HepG2 (cell line): ENCODE measurements at regions not wholly inside any gene's neighbourhood (a gene's known extent, or its start where the extent isn't known, plus 50 kb on each side); places are given as distances from the start of the nearest gene placed in this dataset.

Source experiments
- ATAC-seq: fragments of 200-7000 bp; cut with Tn5 transposase; 3 replicates; pipeline ENCODE4 v1.9.1; 2020; ENCODE audit warnings: mild to moderate bottlenecking, moderate library complexity
- BruUV-seq: library from RNA; stranded (reverse); fragments of 400-500 nt; replicated peaks from 2 replicates; lab custom pipeline; 2021; lab: Mats Ljungman, UMichigan
- CTCF ChIA-PET: fragments of 300-600 bp; formaldehyde crosslinking; extraction: SDS; loops from one replicate; lab custom pipeline; 2021; ENCODE audit warnings: low total read pairs, inconsistent platforms, low intra/inter-chr PET ratio; lab: Yijun Ruan, JAX
- POLR2A ChIA-PET: fragments of 350-600 bp; sonication (Branson Sonifier 250); formaldehyde crosslinking; loops from one replicate; lab custom pipeline; 2020; ENCODE audit warnings: antibody characterized with exemption, inconsistent platforms; lab: Yijun Ruan, JAX
- DNase-seq: peaks from one replicate; pipeline ENCODE4 v3.0.0-alpha.2; 2015; ENCODE audit warnings: low spot score
- FAIRE-seq: peaks from 3 replicates; lab custom pipeline; 2011; peaks lifted over from hg19 to GRCh38; lab: Jason Lieb, UNC
- H2AFZ ChIP-seq: one replicate; pipeline ENCODE4 v1.6.1; 2011; ENCODE audit warnings: low read length, inconsistent platforms
- H3K27ac ChIP-seq: fragments of 300-600 bp; 3 replicates; pipeline ENCODE4 v1.8.0; 2011; ENCODE audit warnings: mixed run types, mild to moderate bottlenecking, mixed read lengths, low read length, inconsistent platforms; ENCODE audit not compliant: insufficient read depth; ENCODE audit errors: extremely low read length
- H3K27me3 ChIP-seq, 2 experiments: fragments of 200-600 bp in 1 of 2; 2 replicates in 1 of 2; 3 replicates in 1 of 2; pipeline versions ENCODE4 v1.6.0 to v1.8.0; 2011; ENCODE audit warnings: low read length in 2 of 2, mild to moderate bottlenecking in 2 of 2, moderate library complexity in 2 of 2, inconsistent platforms in 1 of 2; ENCODE audit not compliant: insufficient read depth in 2 of 2, control insufficient read depth in 1 of 2
- H3K36me3 ChIP-seq, 2 experiments: fragments of 200-600 bp in 1 of 2; replicated peaks in 1 of 2; 2 replicates in 1 of 2; 3 replicates in 1 of 2; pipeline versions ENCODE4 v1.5.1 to v1.8.0; 2011; ENCODE audit warnings: low read length in 2 of 2, inconsistent platforms in 1 of 2; ENCODE audit not compliant: insufficient read depth in 2 of 2, control insufficient read depth in 1 of 2
- H3K4me1 ChIP-seq: 2 replicates; pipeline ENCODE4 v1.5.1; 2012; ENCODE audit warnings: low read length, inconsistent platforms; ENCODE audit not compliant: insufficient read depth
- H3K4me2 ChIP-seq: 2 replicates; pipeline ENCODE4 v1.6.0; 2011; ENCODE audit warnings: low read depth, low read length, inconsistent platforms
- H3K4me3 ChIP-seq, 3 experiments: fragments of 200-600 bp in 1 of 3; sonication (generic), shearing (Covaris generic) in 1 of 3; replicated peaks in 1 of 3; 2 replicates each; pipeline ENCODE4 v1.5.1; 2011 to 2016; ENCODE audit warnings: low read length in 3 of 3, inconsistent platforms in 2 of 3, low read depth in 2 of 3, mild to moderate bottlenecking in 2 of 3, control low read depth in 1 of 3, mixed read lengths in 1 of 3; ENCODE audit not compliant: insufficient read depth in 1 of 3
- H3K79me2 ChIP-seq: one replicate; pipeline ENCODE4 v1.6.1; 2011; ENCODE audit warnings: low read length, inconsistent platforms; ENCODE audit not compliant: insufficient read depth
- H3K9ac ChIP-seq: 2 replicates; pipeline ENCODE4 v1.6.0; 2011; ENCODE audit warnings: mild to moderate bottlenecking, low read depth, low read length, inconsistent platforms; ENCODE audit not compliant: insufficient read depth
- H3K9me3 ChIP-seq: 2 replicates; pipeline ENCODE4 v1.5.1; 2012; ENCODE audit warnings: mild to moderate bottlenecking, low read length
- H4K20me1 ChIP-seq: 2 replicates; pipeline ENCODE4 v1.6.0; 2011; ENCODE audit warnings: inconsistent platforms, mild to moderate bottlenecking, low read length, moderate library complexity; ENCODE audit not compliant: insufficient read depth
- CENPX ChIP-seq: sonication (generic); formaldehyde crosslinking; IDR thresholded peaks from 2 replicates; pipeline ENCODE4 v1.9.0; 2021; ENCODE audit warnings: mild to moderate bottlenecking, missing genetic modification reagents, moderate library complexity
- CREB1 ChIP-seq, 2 experiments: fragments of 450-650 bp in 1 of 2; IDR thresholded peaks; 2 replicates each; pipeline ENCODE4 v1.6.1; 2016 to 2017; ENCODE audit warnings: control low read depth in 1 of 2, mild to moderate bottlenecking in 1 of 2, missing compliant biosample characterization in 1 of 2, missing genetic modification characterization in 1 of 2
- HDAC1 ChIP-seq: sonication (generic); formaldehyde crosslinking; IDR thresholded peaks from 2 replicates; pipeline ENCODE4 v1.5.1; 2020; ENCODE audit warnings: mild to moderate bottlenecking, missing genetic modification reagents
- KDM1A ChIP-seq: IDR thresholded peaks from 2 replicates; pipeline ENCODE4 v1.6.1; 2016; ENCODE audit warnings: missing compliant biosample characterization
- MIER2 ChIP-seq: IDR thresholded peaks from 2 replicates; pipeline ENCODE4 v1.6.1; 2016; ENCODE audit warnings: missing biosample characterization, missing genetic modification reagents
- MTA3 ChIP-seq: sonication (generic); formaldehyde crosslinking; IDR thresholded peaks from 2 replicates; pipeline ENCODE4 v1.4.0; 2020; ENCODE audit warnings: missing genetic modification reagents
- NAIF1 ChIP-seq: sonication (generic); formaldehyde crosslinking; IDR thresholded peaks from 2 replicates; pipeline ENCODE4 v1.5.0; 2020; ENCODE audit warnings: mild to moderate bottlenecking, missing genetic modification reagents, borderline replicate concordance
- NBN ChIP-seq: fragments of 450-650 bp; conservative IDR thresholded peaks from 2 replicates; pipeline ENCODE4 v1.6.1; 2017
- SP1 ChIP-seq, 2 experiments: fragments of 450-650 bp in 1 of 2; sonication (generic) in 1 of 2; formaldehyde crosslinking in 1 of 2; IDR thresholded peaks; 2 replicates each; pipeline versions ENCODE4 v1.4.0 to v1.6.1; 2016 to 2020; ENCODE audit warnings: missing genetic modification reagents in 1 of 2
- ZKSCAN5 ChIP-seq: sonication (generic); formaldehyde crosslinking; IDR thresholded peaks from 2 replicates; pipeline ENCODE4 v1.5.1; 2020; ENCODE audit warnings: mild to moderate bottlenecking, missing genetic modification reagents
- ZNF251 ChIP-seq: sonication (generic); formaldehyde crosslinking; IDR thresholded peaks from 2 replicates; pipeline ENCODE4 v1.9.0; 2021; ENCODE audit warnings: mild to moderate bottlenecking, missing genetic modification reagents
- ZNF724P ChIP-seq: sonication (generic); formaldehyde crosslinking; IDR thresholded peaks from 2 replicates; pipeline ENCODE4 v1.8.0; 2022; ENCODE audit warnings: missing genetic modification reagents, borderline replicate concordance
- ZNF790 ChIP-seq: sonication (generic); formaldehyde crosslinking; IDR thresholded peaks from 2 replicates; pipeline ENCODE4 v1.8.0; 2022; ENCODE audit warnings: missing genetic modification reagents, mild to moderate bottlenecking, borderline replicate concordance
- ZNF839 ChIP-seq: sonication (generic); formaldehyde crosslinking; IDR thresholded peaks from 2 replicates; pipeline ENCODE4 v1.4.0; 2020; ENCODE audit warnings: missing genetic modification reagents, mild to moderate bottlenecking, borderline replicate concordance
- in situ Hi-C: cut with HindIII; loops from 2 replicates; pipeline ENCODE4 v1.10.0; 2017; ENCODE audit warnings: low pct_unique_long_range_greater_than_20kb; ENCODE audit not compliant: extremely low pct_ligation_motif_present
- intact Hi-C: fragments of 100-400 bp; cut with micrococcal nuclease; formaldehyde crosslinking; loops from one replicate; pipeline ENCODE4 v1.10.0; 2022; ENCODE audit not compliant: unreplicated experiment
- TF ChIP-seq, protein P1 (sequence below): sonication (generic); formaldehyde crosslinking; IDR thresholded peaks from 2 replicates; pipeline ENCODE4 v1.8.0; 2023; ENCODE audit warnings: mild to moderate bottlenecking, missing genetic modification reagents
- TF ChIP-seq, protein P2 (sequence below): sonication (generic); formaldehyde crosslinking; IDR thresholded peaks from 2 replicates; pipeline ENCODE4 v1.4.0; 2020; ENCODE audit warnings: missing genetic modification reagents
- TF ChIP-seq, protein P3 (sequence below): sonication (generic); formaldehyde crosslinking; IDR thresholded peaks from 2 replicates; pipeline ENCODE4 v1.4.0; 2020; ENCODE audit warnings: missing genetic modification reagents

DNA sequence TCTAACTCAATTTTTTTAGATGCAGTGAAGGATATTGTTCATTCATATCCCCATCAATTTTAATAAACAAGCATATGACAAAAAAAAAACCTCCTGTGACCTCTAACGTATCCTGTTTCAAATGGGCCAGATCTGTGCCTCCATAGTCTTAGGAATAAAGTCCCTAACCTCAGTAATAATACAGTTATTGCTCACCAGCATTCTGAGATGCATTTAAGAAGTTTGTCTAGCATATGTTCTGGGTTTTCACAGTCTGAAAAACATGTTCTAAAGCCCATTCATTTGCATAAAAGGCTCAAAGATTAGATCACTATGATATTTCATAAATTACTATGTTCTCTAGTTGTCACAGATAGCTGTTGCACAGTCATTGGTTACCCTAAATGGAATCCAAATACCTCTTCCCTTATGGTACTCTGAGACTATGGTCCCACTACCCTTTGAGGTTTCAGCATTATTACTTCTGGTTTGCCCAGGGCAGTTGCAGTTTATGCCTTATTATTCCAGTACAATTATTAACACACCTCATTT, 190.1 kb downstream of the ZIC4 start (continued):
- TF ChIP-seq ZKSCAN5 (CRISPR knock-in tag) (no peak), NAIF1 (CRISPR knock-in tag) (no peak), MTA3 (CRISPR knock-in tag) (no peak), ZNF251 (CRISPR knock-in tag) (no peak), CENPX (CRISPR knock-in tag) (no peak), SP1 (IDR thresholded peaks at IDR 0.05) (no peak), SP1 (CRISPR knock-in tag; IDR thresholded peaks at IDR 0.05) (no peak), ZNF839 (CRISPR knock-in tag) (no peak), ZNF790 (no peak)
- TF ChIP-seq, protein P1, sequence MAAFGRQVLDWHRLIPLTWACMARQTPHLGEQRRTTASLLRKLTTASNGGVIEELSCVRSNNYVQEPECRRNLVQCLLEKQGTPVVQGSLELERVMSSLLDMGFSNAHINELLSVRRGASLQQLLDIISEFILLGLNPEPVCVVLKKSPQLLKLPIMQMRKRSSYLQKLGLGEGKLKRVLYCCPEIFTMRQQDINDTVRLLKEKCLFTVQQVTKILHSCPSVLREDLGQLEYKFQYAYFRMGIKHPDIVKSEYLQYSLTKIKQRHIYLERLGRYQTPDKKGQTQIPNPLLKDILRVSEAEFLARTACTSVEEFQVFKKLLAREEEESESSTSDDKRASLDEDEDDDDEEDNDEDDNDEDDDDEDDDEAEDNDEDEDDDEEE, result no peak
- TF ChIP-seq, protein P2, sequence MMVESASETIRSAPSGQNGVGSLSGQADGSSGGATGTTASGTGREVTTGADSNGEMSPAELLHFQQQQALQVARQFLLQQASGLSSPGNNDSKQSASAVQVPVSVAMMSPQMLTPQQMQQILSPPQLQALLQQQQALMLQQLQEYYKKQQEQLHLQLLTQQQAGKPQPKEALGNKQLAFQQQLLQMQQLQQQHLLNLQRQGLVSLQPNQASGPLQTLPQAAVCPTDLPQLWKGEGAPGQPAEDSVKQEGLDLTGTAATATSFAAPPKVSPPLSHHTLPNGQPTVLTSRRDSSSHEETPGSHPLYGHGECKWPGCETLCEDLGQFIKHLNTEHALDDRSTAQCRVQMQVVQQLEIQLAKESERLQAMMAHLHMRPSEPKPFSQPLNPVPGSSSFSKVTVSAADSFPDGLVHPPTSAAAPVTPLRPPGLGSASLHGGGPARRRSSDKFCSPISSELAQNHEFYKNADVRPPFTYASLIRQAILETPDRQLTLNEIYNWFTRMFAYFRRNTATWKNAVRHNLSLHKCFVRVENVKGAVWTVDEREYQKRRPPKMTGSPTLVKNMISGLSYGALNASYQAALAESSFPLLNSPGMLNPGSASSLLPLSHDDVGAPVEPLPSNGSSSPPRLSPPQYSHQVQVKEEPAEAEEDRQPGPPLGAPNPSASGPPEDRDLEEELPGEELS (CRISPR knock-in tag), result no peak

DNA sequence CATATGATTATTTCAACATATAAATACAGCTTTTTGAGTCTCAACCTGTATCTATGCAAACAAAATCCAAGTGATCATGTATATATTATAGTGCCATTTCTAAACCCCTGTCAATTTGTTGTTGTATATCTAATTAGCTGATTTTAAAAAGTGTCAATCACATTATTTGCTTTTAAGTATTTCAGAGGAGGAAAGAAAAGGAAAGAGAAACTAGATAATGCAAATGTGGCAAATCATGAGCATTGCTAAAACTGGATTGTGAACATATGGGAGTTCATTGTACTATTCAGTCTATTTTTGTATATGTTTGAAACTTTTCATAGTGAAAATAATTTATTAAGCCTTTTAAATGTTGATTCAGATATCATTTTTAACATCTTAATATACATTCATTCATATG, 190.7 kb downstream of the ZIC4 start:
- Histone ChIP-seq H3K27me3 (no peaks in the 10 kb centered on the region), H3K27ac (no peak overlapping the region), H4K20me1 (no peaks in the 10 kb centered on the region), H3K9me3 (no peaks in the 10 kb centered on the region), H2AFZ (no peak overlapping the region), H3K4me2 (no peak overlapping the region), H3K36me3 (no peaks in the 10 kb centered on the region), H3K79me2 (no peaks in the 10 kb centered on the region), H3K9ac (no peak overlapping the region), H3K4me1 (no peaks in the 10 kb centered on the region), H3K4me3 (no peak overlapping the region)
- FAIRE-seq (no peak), ATAC-seq (no peak), DNase-seq (no peak)
- BruUV-seq, result no TSS peak
- in situ Hi-C loops (no loop called here), intact Hi-C loops (no loop called here)
- ChIA-PET POLR2A (no interaction called here), CTCF (no interaction called here)
- TF ChIP-seq, protein P3, sequence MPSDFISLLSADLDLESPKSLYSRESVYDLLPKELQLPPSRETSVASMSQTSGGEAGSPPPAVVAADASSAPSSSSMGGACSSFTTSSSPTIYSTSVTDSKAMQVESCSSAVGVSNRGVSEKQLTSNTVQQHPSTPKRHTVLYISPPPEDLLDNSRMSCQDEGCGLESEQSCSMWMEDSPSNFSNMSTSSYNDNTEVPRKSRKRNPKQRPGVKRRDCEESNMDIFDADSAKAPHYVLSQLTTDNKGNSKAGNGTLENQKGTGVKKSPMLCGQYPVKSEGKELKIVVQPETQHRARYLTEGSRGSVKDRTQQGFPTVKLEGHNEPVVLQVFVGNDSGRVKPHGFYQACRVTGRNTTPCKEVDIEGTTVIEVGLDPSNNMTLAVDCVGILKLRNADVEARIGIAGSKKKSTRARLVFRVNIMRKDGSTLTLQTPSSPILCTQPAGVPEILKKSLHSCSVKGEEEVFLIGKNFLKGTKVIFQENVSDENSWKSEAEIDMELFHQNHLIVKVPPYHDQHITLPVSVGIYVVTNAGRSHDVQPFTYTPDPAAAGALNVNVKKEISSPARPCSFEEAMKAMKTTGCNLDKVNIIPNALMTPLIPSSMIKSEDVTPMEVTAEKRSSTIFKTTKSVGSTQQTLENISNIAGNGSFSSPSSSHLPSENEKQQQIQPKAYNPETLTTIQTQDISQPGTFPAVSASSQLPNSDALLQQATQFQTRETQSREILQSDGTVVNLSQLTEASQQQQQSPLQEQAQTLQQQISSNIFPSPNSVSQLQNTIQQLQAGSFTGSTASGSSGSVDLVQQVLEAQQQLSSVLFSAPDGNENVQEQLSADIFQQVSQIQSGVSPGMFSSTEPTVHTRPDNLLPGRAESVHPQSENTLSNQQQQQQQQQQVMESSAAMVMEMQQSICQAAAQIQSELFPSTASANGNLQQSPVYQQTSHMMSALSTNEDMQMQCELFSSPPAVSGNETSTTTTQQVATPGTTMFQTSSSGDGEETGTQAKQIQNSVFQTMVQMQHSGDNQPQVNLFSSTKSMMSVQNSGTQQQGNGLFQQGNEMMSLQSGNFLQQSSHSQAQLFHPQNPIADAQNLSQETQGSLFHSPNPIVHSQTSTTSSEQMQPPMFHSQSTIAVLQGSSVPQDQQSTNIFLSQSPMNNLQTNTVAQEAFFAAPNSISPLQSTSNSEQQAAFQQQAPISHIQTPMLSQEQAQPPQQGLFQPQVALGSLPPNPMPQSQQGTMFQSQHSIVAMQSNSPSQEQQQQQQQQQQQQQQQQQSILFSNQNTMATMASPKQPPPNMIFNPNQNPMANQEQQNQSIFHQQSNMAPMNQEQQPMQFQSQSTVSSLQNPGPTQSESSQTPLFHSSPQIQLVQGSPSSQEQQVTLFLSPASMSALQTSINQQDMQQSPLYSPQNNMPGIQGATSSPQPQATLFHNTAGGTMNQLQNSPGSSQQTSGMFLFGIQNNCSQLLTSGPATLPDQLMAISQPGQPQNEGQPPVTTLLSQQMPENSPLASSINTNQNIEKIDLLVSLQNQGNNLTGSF, result no peak
- TF ChIP-seq HDAC1 (CRISPR knock-in tag) (no peak), CREB1 (IDR thresholded peaks at IDR 0.05) (no peak), CREB1 (CRISPR knock-in tag; IDR thresholded peaks at IDR 0.05) (no peak), ZNF724P (CRISPR knock-in tag) (no peak), NBN (no peak), KDM1A (CRISPR knock-in tag) (no peak), MIER2 (CRISPR knock-in tag) (no peak)
